Endothelial cell of umbilical vein (primary cell): ENCODE measurements at regions not wholly inside any gene's neighbourhood (a gene's known extent, or its start where the extent isn't known, plus 50 kb on each side); places are given as distances from the start of the nearest gene placed in this dataset.

ENCODE experiments used
- BruUV-seq: library from RNA; stranded (reverse); fragments of 400-500 nt; replicated peaks from 2 replicates; lab custom pipeline; 2021; lab: Mats Ljungman, UMichigan
- CTCF ChIA-PET: fragments of 300-600, 350-600 bp; sonication (Branson Sonifier 250); formaldehyde crosslinking; loops from one replicate; lab custom pipeline; 2021; ENCODE audit warnings: antibody characterized with exemption, inconsistent platforms; lab: Charles Lee
- POLR2A ChIA-PET: fragments of 300-600, 350-600 bp; sonication (Branson Sonifier 250); formaldehyde crosslinking; loops from one replicate; lab custom pipeline; 2021; ENCODE audit warnings: antibody characterized with exemption, inconsistent platforms; lab: Charles Lee
- DNase-seq: peaks from one replicate; pipeline ENCODE4 v3.0.0-alpha.2; 2011; ENCODE audit warnings: low read depth, low spot score
- FAIRE-seq: peaks from 2 replicates; lab custom pipeline; 2011; peaks lifted over from hg19 to GRCh38; lab: Jason Lieb, UNC
- H2AFZ ChIP-seq: 2 replicates; pipeline ENCODE4 v1.6.0; 2012; ENCODE audit warnings: low read depth, low read length, control low read depth, inconsistent platforms
- H3K27ac ChIP-seq: 2 replicates; pipeline ENCODE4 v1.5.1; 2011; ENCODE audit warnings: low read depth, mild to moderate bottlenecking, control low read depth, low read length, moderate library complexity; ENCODE audit not compliant: insufficient read depth
- H3K27me3 ChIP-seq, 2 experiments: 2 replicates each; pipeline versions ENCODE4 v1.6.0 to v1.6.1; 2011; ENCODE audit warnings: low read length in 2 of 2, mixed read lengths in 1 of 2; ENCODE audit not compliant: control insufficient read depth in 2 of 2, insufficient read depth in 2 of 2
- H3K36me3 ChIP-seq, 2 experiments: 2 replicates in 1 of 2; 3 replicates in 1 of 2; pipeline ENCODE4 v1.5.1; 2011; ENCODE audit warnings: low read length in 2 of 2, mild to moderate bottlenecking in 1 of 2, moderate library complexity in 1 of 2; ENCODE audit not compliant: control insufficient read depth in 2 of 2, insufficient read depth in 2 of 2; ENCODE audit errors: extremely low read depth in 1 of 2
- H3K4me1 ChIP-seq: 3 replicates; pipeline ENCODE4 v1.5.1; 2011; ENCODE audit warnings: mild to moderate bottlenecking, low read length; ENCODE audit not compliant: control insufficient read depth, insufficient read depth; ENCODE audit errors: extremely low read depth
- H3K4me2 ChIP-seq: 2 replicates; pipeline ENCODE4 v1.6.1; 2011; ENCODE audit warnings: low read length, control low read depth, mixed read lengths; ENCODE audit not compliant: insufficient read depth
- H3K4me3 ChIP-seq, 3 experiments: fragments of 200-600 bp in 1 of 3; sonication (generic), shearing (Covaris generic) in 1 of 3; replicated peaks in 1 of 3; 2 replicates each; pipeline ENCODE4 v1.5.1; 2011 to 2016; ENCODE audit warnings: control low read depth in 3 of 3, low read length in 3 of 3, mild to moderate bottlenecking in 2 of 3, inconsistent platforms in 1 of 3, low read depth in 1 of 3, moderate library complexity in 1 of 3; ENCODE audit not compliant: insufficient read depth in 1 of 3
- H3K79me2 ChIP-seq: 2 replicates; pipeline ENCODE4 v1.6.0; 2012; ENCODE audit warnings: low read length, inconsistent platforms; ENCODE audit not compliant: control insufficient read depth, insufficient read depth
- H3K9ac ChIP-seq: replicated peaks from 2 replicates; pipeline ENCODE3; 2011; ENCODE audit warnings: low read length, control low read depth; ENCODE audit not compliant: insufficient read depth; ENCODE audit errors: extremely low read depth
- H3K9me1 ChIP-seq: replicated peaks from 3 replicates; pipeline ENCODE4 v1.6.0; 2011; ENCODE audit warnings: mild to moderate bottlenecking, low read length; ENCODE audit not compliant: control insufficient read depth, insufficient read depth; ENCODE audit errors: extremely low read depth
- H3K9me3 ChIP-seq: replicated peaks from 2 replicates; pipeline ENCODE4 v1.5.1; 2012; ENCODE audit warnings: low read length, inconsistent platforms; ENCODE audit not compliant: control insufficient read depth, insufficient read depth
- H4K20me1 ChIP-seq: replicated peaks from 2 replicates; pipeline ENCODE3; 2011; ENCODE audit warnings: mild to moderate bottlenecking, low read length; ENCODE audit not compliant: control insufficient read depth, insufficient read depth; ENCODE audit errors: extremely low read depth
- EZH2 ChIP-seq: IDR thresholded peaks from 2 replicates; pipeline ENCODE4 v1.6.1; 2012; ENCODE audit warnings: borderline replicate concordance, low read depth, mild to moderate bottlenecking, moderate library complexity, low read length, inconsistent platforms; ENCODE audit not compliant: severe bottlenecking
- FOS ChIP-seq: IDR thresholded peaks from 2 replicates; pipeline ENCODE4 v1.6.1; 2011; ENCODE audit warnings: mild to moderate bottlenecking, low read length, moderate library complexity, borderline replicate concordance; ENCODE audit not compliant: insufficient read depth
- GATA2 ChIP-seq: IDR thresholded peaks from 2 replicates; pipeline ENCODE4 v1.7.0; 2011; ENCODE audit warnings: low read depth, mild to moderate bottlenecking, moderate library complexity, mixed read lengths, low read length; ENCODE audit not compliant: insufficient read length, insufficient read depth
- JUN ChIP-seq: IDR thresholded peaks from 2 replicates; pipeline ENCODE4 v1.6.1; 2011; ENCODE audit warnings: borderline replicate concordance, low read depth; ENCODE audit not compliant: insufficient read length, insufficient read depth
- MYC ChIP-seq: IDR thresholded peaks from one replicate; pipeline ENCODE4 v1.6.1; 2011; ENCODE audit warnings: mild to moderate bottlenecking, low read depth, low read length
- POLR2A ChIP-seq: IDR thresholded peaks from 2 replicates; pipeline ENCODE4 v1.6.1; 2012; ENCODE audit warnings: low read depth, mild to moderate bottlenecking, control low read depth, low read length
- POLR2AphosphoS5 ChIP-seq: IDR thresholded peaks from 2 replicates; pipeline ENCODE4 v1.6.1; 2012; ENCODE audit warnings: low read depth, mild to moderate bottlenecking, control low read depth, low read length, moderate library complexity; ENCODE audit not compliant: insufficient read depth
- dilution Hi-C: fragments of 300-500 bp; cut with MboI; formaldehyde crosslinking; loops from one replicate; pipeline ENCODE4 v1.15.0; 2019; ENCODE audit warnings: low sequenced_read_pairs; ENCODE audit not compliant: extremely low pct_ligation_motif_present
- intact Hi-C: fragments of 100-400 bp; cut with micrococcal nuclease; formaldehyde crosslinking; loops from one replicate; pipeline ENCODE4 v1.10.0; 2022
- TF ChIP-seq, protein P1 (sequence below): IDR thresholded peaks from 2 replicates; pipeline ENCODE4 v1.6.1; 2011; ENCODE audit not compliant: insufficient read depth, insufficient read length
- TF ChIP-seq, protein P2 (sequence below), 2 donors: IDR thresholded peaks; 1 replicate in 1 of 2; 2 replicates in 1 of 2; pipeline ENCODE4 v1.5.1; 2011; ENCODE audit warnings: low read length in 2 of 2, mild to moderate bottlenecking in 2 of 2, moderate library complexity in 2 of 2, control low read depth in 1 of 2, inconsistent platforms in 1 of 2, low read depth in 1 of 2; ENCODE audit not compliant: insufficient read depth in 1 of 2; ENCODE audit errors: extremely low read depth in 1 of 2

DNA sequence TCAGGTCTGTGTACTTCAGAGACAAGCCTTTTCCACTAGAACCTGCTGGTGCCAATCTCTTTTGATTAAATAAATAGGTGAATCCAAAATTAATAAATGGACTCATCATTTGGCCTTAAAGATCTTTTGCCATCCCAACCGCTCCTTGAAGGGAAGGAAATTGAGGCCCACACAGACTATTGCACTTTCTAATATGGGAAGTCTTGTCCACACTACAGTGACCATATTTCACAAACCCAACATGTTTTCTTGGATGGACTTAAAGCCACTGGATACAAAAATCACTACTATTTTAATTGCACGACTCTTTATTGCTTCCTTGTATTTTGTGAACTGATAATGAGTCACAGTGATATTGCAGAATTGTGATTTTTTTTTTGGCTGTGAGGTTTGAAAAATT lies 135.0 kb downstream of the DIRAS2 start:
- TF ChIP-seq POLR2A = no peak
- TF ChIP-seq, protein P1, sequence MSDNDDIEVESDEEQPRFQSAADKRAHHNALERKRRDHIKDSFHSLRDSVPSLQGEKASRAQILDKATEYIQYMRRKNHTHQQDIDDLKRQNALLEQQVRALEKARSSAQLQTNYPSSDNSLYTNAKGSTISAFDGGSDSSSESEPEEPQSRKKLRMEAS = no peak
- TF ChIP-seq, protein P2, sequence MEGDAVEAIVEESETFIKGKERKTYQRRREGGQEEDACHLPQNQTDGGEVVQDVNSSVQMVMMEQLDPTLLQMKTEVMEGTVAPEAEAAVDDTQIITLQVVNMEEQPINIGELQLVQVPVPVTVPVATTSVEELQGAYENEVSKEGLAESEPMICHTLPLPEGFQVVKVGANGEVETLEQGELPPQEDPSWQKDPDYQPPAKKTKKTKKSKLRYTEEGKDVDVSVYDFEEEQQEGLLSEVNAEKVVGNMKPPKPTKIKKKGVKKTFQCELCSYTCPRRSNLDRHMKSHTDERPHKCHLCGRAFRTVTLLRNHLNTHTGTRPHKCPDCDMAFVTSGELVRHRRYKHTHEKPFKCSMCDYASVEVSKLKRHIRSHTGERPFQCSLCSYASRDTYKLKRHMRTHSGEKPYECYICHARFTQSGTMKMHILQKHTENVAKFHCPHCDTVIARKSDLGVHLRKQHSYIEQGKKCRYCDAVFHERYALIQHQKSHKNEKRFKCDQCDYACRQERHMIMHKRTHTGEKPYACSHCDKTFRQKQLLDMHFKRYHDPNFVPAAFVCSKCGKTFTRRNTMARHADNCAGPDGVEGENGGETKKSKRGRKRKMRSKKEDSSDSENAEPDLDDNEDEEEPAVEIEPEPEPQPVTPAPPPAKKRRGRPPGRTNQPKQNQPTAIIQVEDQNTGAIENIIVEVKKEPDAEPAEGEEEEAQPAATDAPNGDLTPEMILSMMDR (IDR thresholded peaks at IDR 0.05; ENCODE audit: extremely low read depth in 1 of 2, insufficient read depth in 1 of 2, low read depth in 1 of 2, low read length in 2 of 2) = no peak
- TF ChIP-seq MYC = no peak
- no peak for TF ChIP-seq POLR2AphosphoS5
- TF ChIP-seq GATA2 = no peak
- no peak for TF ChIP-seq EZH2
- no peak for TF ChIP-seq FOS
- no peak for TF ChIP-seq JUN
- Histone ChIP-seq H3K36me3 (no peaks in the 10 kb centered on the region), H4K20me1 (no peaks in the 10 kb centered on the region), H3K9me3 (peaks cover 4% of the 10 kb centered on the region), H3K4me2 (no peak overlapping the region), H3K27ac (no peak overlapping the region), H2AFZ (no peak overlapping the region), H3K4me3 (no peak overlapping the region), H3K27me3 (no peaks in the 10 kb centered on the region), H3K9me1 (no peaks in the 10 kb centered on the region), H3K9ac (no peak overlapping the region), H3K79me2 (no peaks in the 10 kb centered on the region), H3K4me1 (no peaks in the 10 kb centered on the region)
- ChIA-PET POLR2A (no interaction called here), CTCF (no interaction called here)
- dilution Hi-C loops (no loop called here), intact Hi-C loops (no loop called here)
- FAIRE-seq (no peak), DNase-seq (no peak)
- no TSS peak for BruUV-seq
